MM.1S (cell line): ENCODE measurements at regions not wholly inside any gene's neighbourhood (a gene's known extent, or its start where the extent isn't known, plus 50 kb on each side); places are given as distances from the start of the nearest gene placed in this dataset.

Experiments used
- DNase-seq: peaks from one replicate; pipeline ENCODE4 v3.0.0-alpha.2; 2015
- H2AFZ ChIP-seq: fragments of 300-600 bp; sonication (generic); 2 replicates; pipeline ENCODE4 v1.6.0; 2016; ENCODE audit warnings: antibody characterized with exemption, low read length
- H3F3A ChIP-seq: fragments of 300-600 bp; sonication (generic); 2 replicates; pipeline ENCODE4 v1.6.1; 2016; ENCODE audit warnings: mild to moderate bottlenecking, antibody characterized with exemption, low read length, moderate library complexity, mixed read lengths; ENCODE audit not compliant: insufficient read depth
- H3K27ac ChIP-seq: fragments of 300-600 bp; sonication (generic); 2 replicates; pipeline ENCODE4 v1.5.1; 2016; ENCODE audit warnings: mild to moderate bottlenecking, low read length
- H3K27me3 ChIP-seq: fragments of 300-600 bp; sonication (generic); replicated peaks from 2 replicates; pipeline ENCODE4 v1.6.0; 2016; ENCODE audit warnings: low read length; ENCODE audit not compliant: insufficient read depth
- H3K36me3 ChIP-seq: fragments of 300-600 bp; sonication (generic); replicated peaks from 2 replicates; pipeline ENCODE4 v1.6.1; 2016; ENCODE audit warnings: mild to moderate bottlenecking, low read length, mixed read lengths; ENCODE audit not compliant: insufficient read depth
- H3K4me1 ChIP-seq: fragments of 300-600 bp; sonication (generic); 2 replicates; pipeline ENCODE4 v1.6.1; 2016; ENCODE audit warnings: low read length, mixed read lengths
- H3K4me2 ChIP-seq: fragments of 300-600 bp; sonication (generic); 2 replicates; pipeline ENCODE4 v1.6.0; 2016; ENCODE audit warnings: low read depth, low read length
- H3K4me3 ChIP-seq: fragments of 300-600 bp; sonication (generic); 2 replicates; pipeline ENCODE4 v1.5.1; 2016; ENCODE audit warnings: low read length, mixed read lengths
- H3K79me2 ChIP-seq: fragments of 300-600 bp; sonication (generic); 2 replicates; pipeline ENCODE4 v1.6.1; 2016; ENCODE audit warnings: mixed run types, low read length, mixed read lengths
- H3K9ac ChIP-seq: fragments of 300-600 bp; sonication (generic); 2 replicates; pipeline ENCODE4 v1.6.1; 2016; ENCODE audit warnings: low read length, mixed read lengths
- H3K9me2 ChIP-seq: fragments of 300-600 bp; sonication (generic); replicated peaks from 2 replicates; pipeline ENCODE4 v1.6.1; 2016; ENCODE audit warnings: mild to moderate bottlenecking, low read length, mixed read lengths; ENCODE audit not compliant: insufficient read depth
- H3K9me3 ChIP-seq: fragments of 300-600 bp; sonication (generic); replicated peaks from 2 replicates; pipeline ENCODE4 v1.6.1; 2016; ENCODE audit warnings: mild to moderate bottlenecking, low read length, mixed read lengths; ENCODE audit not compliant: insufficient read depth
- H4K20me1 ChIP-seq: fragments of 300-600 bp; sonication (generic); 2 replicates; pipeline ENCODE4 v1.6.1; 2016; ENCODE audit warnings: mild to moderate bottlenecking, low read length, moderate library complexity, mixed read lengths; ENCODE audit not compliant: insufficient read depth
- EZH2 ChIP-seq: fragments of 300-600 bp; sonication (generic); optimal IDR thresholded peaks from 2 replicates; pipeline ENCODE3; 2017; ENCODE audit warnings: low read depth, mild to moderate bottlenecking, antibody characterized with exemption, low read length, mixed read lengths
- EZH2phosphoT487 ChIP-seq: fragments of 300-600 bp; sonication (generic); IDR thresholded peaks from 2 replicates; pipeline ENCODE4 v1.6.1; 2018; ENCODE audit warnings: antibody characterized with exemption, low read length
- TF ChIP-seq, protein P1 (sequence below): fragments of 300-600 bp; sonication (generic); IDR thresholded peaks from 2 replicates; pipeline ENCODE4 v1.5.1; 2016; ENCODE audit warnings: antibody characterized with exemption, low read length, mixed read lengths

DNA sequence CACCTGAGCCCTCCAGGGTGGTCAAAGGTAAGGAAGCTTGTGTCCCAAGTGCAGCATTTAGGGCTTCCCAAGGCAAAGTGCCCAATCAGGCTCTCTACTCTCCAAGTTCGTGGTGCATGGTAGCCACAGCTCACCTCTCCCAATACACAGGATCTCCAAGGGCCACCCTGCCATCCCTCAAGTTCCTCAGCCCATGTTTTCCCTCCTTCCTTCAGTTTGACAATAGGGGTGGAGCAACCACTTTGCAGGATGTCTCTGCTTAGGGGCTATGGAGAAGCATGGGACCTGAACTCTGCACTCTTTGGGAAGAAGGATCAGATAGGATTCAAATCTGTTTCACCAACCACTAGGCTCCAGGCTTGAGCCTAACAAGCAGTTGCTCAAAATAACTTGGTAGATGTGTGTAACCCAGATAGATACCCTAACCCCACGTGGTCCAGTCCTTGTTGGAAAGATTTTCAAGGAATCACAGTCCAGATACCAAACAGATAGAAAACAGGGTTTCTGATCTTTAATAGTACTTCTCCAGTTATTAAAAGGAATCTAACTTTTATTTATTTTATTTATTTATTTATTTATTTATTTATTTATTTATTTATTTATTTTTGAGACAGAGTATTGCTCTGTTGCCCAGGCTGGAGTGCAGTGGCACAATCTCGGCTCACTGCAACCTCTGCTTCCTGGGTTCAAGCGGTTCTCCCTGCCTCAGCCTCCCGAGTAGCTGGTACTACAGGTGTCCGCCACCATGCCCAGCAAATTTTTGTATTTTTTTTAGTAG, 248.1 kb downstream of the CTTN start:
- Histone ChIP-seq H3K9me3 (no peaks in the 10 kb centered on the region), H3K79me2 (no peaks in the 10 kb centered on the region), H3F3A (no peaks in the 10 kb centered on the region), H3K9ac (no peak overlapping the region), H3K27me3 (peaks cover 60% of the 10 kb centered on the region), H3K9me2 (no peaks in the 10 kb centered on the region), H3K27ac (no peak overlapping the region), H3K4me1 (no peaks in the 10 kb centered on the region), H3K36me3 (no peaks in the 10 kb centered on the region), H3K4me3 (no peak overlapping the region), H2AFZ (no peak overlapping the region), H3K4me2 (no peak overlapping the region), H4K20me1 (no peaks in the 10 kb centered on the region)
- DNase-seq = no peak
- no peak for TF ChIP-seq EZH2
- TF ChIP-seq, protein P1, sequence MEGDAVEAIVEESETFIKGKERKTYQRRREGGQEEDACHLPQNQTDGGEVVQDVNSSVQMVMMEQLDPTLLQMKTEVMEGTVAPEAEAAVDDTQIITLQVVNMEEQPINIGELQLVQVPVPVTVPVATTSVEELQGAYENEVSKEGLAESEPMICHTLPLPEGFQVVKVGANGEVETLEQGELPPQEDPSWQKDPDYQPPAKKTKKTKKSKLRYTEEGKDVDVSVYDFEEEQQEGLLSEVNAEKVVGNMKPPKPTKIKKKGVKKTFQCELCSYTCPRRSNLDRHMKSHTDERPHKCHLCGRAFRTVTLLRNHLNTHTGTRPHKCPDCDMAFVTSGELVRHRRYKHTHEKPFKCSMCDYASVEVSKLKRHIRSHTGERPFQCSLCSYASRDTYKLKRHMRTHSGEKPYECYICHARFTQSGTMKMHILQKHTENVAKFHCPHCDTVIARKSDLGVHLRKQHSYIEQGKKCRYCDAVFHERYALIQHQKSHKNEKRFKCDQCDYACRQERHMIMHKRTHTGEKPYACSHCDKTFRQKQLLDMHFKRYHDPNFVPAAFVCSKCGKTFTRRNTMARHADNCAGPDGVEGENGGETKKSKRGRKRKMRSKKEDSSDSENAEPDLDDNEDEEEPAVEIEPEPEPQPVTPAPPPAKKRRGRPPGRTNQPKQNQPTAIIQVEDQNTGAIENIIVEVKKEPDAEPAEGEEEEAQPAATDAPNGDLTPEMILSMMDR = no peak
- TF ChIP-seq EZH2phosphoT487 = no peak

DNA sequence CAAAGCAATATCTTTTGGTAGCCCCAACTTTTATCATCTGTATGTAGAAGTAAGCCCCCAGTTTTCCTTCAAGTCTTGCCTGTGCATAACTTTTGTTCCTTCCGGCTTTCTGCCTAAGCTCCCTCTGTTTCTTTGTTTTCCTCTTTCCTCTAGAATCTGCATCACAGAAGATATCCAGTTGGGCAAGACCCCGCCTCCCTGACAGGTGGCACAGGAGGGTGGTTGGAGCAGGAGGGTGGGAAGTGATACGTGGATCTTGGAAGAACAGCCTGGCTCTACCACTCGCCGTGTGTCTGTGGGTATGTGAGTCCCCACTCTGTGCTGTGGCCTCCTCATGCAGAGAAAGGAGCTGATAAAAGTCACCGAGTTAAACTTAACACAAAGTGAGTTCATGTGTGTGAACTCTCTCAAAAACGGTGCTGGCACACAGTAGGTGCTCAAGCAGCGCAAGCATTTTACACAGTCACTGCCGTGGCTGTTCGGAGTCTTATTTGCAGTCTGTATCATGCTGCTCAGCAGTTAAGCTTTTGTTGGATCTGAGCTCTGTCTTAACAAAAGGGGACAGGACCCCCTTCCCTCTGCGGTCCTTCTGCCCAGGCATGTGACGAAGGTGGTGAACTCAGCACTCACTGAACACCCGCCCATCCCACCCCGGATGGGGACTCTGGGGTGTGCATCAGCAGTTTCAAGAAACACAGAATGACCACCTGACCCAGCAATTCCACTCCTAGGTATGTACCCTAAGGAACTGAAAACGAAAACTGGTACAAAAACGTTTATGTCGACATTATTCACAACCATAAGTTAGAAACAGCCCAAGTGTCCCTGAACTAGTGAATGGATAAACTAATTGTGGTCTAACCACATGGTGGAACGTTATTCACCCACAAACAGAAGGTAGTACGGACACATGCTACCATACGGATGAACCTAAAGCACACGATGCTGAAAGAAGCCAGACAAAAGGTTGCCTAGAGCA, 249.1 kb downstream of the CTTN start:
- Histone ChIP-seq H3K9me2 (no peaks in the 10 kb centered on the region), H3K4me1 (no peaks in the 10 kb centered on the region), H3K27me3 (peaks cover 50% of the 10 kb centered on the region), H2AFZ (no peak overlapping the region), H3K27ac (no peak overlapping the region), H3K9me3 (no peaks in the 10 kb centered on the region), H3K36me3 (no peaks in the 10 kb centered on the region), H3K4me3 (no peak overlapping the region), H4K20me1 (no peaks in the 10 kb centered on the region), H3F3A (no peaks in the 10 kb centered on the region), H3K4me2 (no peak overlapping the region), H3K9ac (no peak overlapping the region), H3K79me2 (no peaks in the 10 kb centered on the region)
- no peak for DNase-seq
- TF ChIP-seq, protein P1 = no peak
- TF ChIP-seq EZH2phosphoT487 (no peak), EZH2 (no peak)

DNA sequence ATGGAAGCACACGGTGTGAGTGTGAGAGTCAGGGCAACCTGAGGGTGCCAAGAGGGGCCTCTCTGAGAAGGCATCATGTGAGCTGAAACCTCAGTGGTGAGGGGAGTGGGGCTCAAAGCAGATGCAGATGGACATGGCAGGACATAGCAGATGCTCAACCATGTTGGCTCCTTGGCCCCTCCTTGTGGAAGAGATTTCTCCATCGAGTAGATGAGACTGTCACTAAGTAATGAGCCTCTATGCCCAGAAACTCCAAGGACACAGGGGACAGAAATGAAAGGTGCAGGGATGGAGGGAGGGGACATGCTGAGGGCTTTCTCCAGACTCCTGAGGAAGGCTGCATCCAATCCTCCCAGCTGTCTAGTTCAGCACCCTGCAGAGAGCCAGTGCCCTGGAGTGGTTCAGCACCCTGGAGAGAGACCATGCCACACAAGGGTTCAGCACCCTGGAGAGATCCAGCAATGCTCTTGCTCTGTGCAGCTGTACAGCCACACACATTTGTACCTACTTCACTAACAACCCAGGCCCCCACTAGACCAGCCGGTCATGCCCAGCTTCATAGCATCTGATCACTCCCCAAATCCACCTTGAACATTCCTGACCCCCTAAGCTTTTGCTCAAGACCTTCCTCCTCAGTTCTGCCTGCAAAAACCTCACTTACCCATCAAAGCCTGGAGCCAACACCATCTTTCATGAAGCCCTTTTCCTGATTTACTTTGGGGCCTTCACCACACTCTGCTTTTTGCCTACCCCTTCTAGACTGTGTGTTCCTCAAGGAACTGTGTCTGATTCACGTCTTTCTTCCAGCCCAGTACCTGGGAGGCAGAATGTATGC, 252.0 kb downstream of the CTTN start:
- Histone ChIP-seq H3K9me3 (no peaks in the 10 kb centered on the region), H3K9ac (no peak overlapping the region), H3K36me3 (no peaks in the 10 kb centered on the region), H3K4me3 (no peak overlapping the region), H3K79me2 (no peaks in the 10 kb centered on the region), H3F3A (no peaks in the 10 kb centered on the region), H2AFZ (no peak overlapping the region), H3K4me2 (no peak overlapping the region), H3K27me3 (peaks cover 40% of the 10 kb centered on the region), H3K4me1 (no peaks in the 10 kb centered on the region), H4K20me1 (no peaks in the 10 kb centered on the region), H3K9me2 (no peaks in the 10 kb centered on the region), H3K27ac (no peak overlapping the region)
- TF ChIP-seq, protein P1 = no peak
- no peak for TF ChIP-seq EZH2phosphoT487
- TF ChIP-seq EZH2 = no peak
- peak; percentile 64 for DNase-seq
